HL-60 (cell line): ENCODE measurements at regions not wholly inside any gene's neighbourhood (a gene's known extent, or its start where the extent isn't known, plus 50 kb on each side); places are given as distances from the start of the nearest gene placed in this dataset.

ENCODE experiments used
- DNase-seq, 2 experiments: peaks; one replicate each; pipeline ENCODE4 v3.0.0-alpha.2; 2010 to 2020; ENCODE audit warnings: low read depth in 1 of 2, low spot score in 1 of 2
- H3K27ac ChIP-seq: fragments of 250-450 bp; sonication (Bioruptor Pico); replicated peaks from 2 replicates; pipeline ENCODE4 v1.5.1; 2020; ENCODE audit warnings: mild to moderate bottlenecking, moderate library complexity
- H3K27me3 ChIP-seq: fragments of 250-450 bp; sonication (Bioruptor Pico); 2 replicates; pipeline ENCODE4 v1.5.1; 2021; ENCODE audit warnings: mild to moderate bottlenecking, moderate library complexity; ENCODE audit not compliant: insufficient read depth, poor library complexity, severe bottlenecking
- H3K4me3 ChIP-seq: replicated peaks from 2 replicates; pipeline ENCODE4 v1.5.1; 2011; ENCODE audit warnings: mild to moderate bottlenecking, control low read depth, low read length; ENCODE audit not compliant: insufficient read depth
- CTCF ChIP-seq: IDR thresholded peaks from one replicate; pipeline ENCODE4 v1.5.1; 2011; ENCODE audit warnings: low read length, control low read depth, inconsistent platforms; ENCODE audit not compliant: insufficient read depth
- GABPA ChIP-seq: IDR thresholded peaks from 2 replicates; pipeline ENCODE4 v1.6.1; 2012; ENCODE audit warnings: low read depth
- POLR2AphosphoS5 ChIP-seq: IDR thresholded peaks from 2 replicates; pipeline ENCODE4 v1.6.1; 2012; ENCODE audit warnings: low read depth
- REST ChIP-seq: IDR thresholded peaks from 2 replicates; pipeline ENCODE4 v1.6.1; 2012; ENCODE audit warnings: low read depth; ENCODE audit not compliant: insufficient replicate concordance
- SPI1 ChIP-seq: IDR thresholded peaks from 2 replicates; pipeline ENCODE4 v1.6.1; 2012; ENCODE audit warnings: low read depth, mild to moderate bottlenecking, borderline replicate concordance

GRCh38 chr6:169903122-169903521 is 151.7 kb downstream of the ERMARD start:
- no peaks in the 10 kb centered on the region for H3K27me3 ChIP-seq
- H3K4me3 ChIP-seq = no peak overlapping the region
- H3K27ac ChIP-seq = no peak overlapping the region
- no peak for DNase-seq
- TF ChIP-seq CTCF = no peak
- TF ChIP-seq REST = no peak
- no peak for TF ChIP-seq GABPA
- no peak for TF ChIP-seq POLR2AphosphoS5
- TF ChIP-seq SPI1 = no peak

GRCh38 chr6:169902604-169903003 is 151.2 kb downstream of the ERMARD start:
- H3K27me3 ChIP-seq = no peaks in the 10 kb centered on the region
- H3K27ac ChIP-seq = no peak overlapping the region
- H3K4me3 ChIP-seq = no peak overlapping the region
- DNase-seq = no peak
- TF ChIP-seq REST (no peak), CTCF (no peak), SPI1 (no peak), GABPA (no peak), POLR2AphosphoS5 (no peak)

- no peaks in the 10 kb centered on the region for H3K27me3 ChIP-seq
- H3K4me3 ChIP-seq = no peak overlapping the region
- H3K27ac ChIP-seq = no peak overlapping the region
- TF ChIP-seq CTCF (no peak), REST (no peak), GABPA (no peak), SPI1 (no peak), POLR2AphosphoS5 (no peak)
- no peak for DNase-seq
Observed at GRCh38 chr6:169902070-169902469, 150.6 kb downstream of the ERMARD start.
